PC-3 (cell line): ENCODE measurements at regions not wholly inside any gene's neighbourhood (a gene's known extent, or its start where the extent isn't known, plus 50 kb on each side); places are given as distances from the start of the nearest gene placed in this dataset.

Experiments
- ATAC-seq: fragments of 200-7000 bp; cut with Tn5 transposase; 2 replicates; pipeline ENCODE4 v1.9.1; 2020; ENCODE audit warnings: mild to moderate bottlenecking, moderate library complexity
- BruUV-seq: library from RNA; stranded (reverse); fragments of 400-500 nt; replicated peaks from 2 replicates; lab custom pipeline; 2021; lab: Mats Ljungman, UMichigan
- CTCF ChIA-PET: fragments of 300-600 bp; sonication (Branson Sonifier 250); formaldehyde crosslinking; loops from one replicate; lab custom pipeline; 2022; ENCODE audit warnings: antibody characterized with exemption; lab: Charles Lee
- POLR2A ChIA-PET: fragments of 300-600 bp; sonication (Branson Sonifier 250); formaldehyde crosslinking; loops from one replicate; lab custom pipeline; 2022; ENCODE audit warnings: antibody characterized with exemption; ENCODE audit not compliant: unreplicated experiment; lab: Charles Lee
- DNase-seq: peaks from one replicate; pipeline ENCODE4 v3.0.0-alpha.2; 2015
- H2AFZ ChIP-seq: fragments of 300-600 bp; sonication (generic); 2 replicates; pipeline ENCODE4 v1.6.0; 2016; ENCODE audit warnings: antibody characterized with exemption, low read length
- H3F3A ChIP-seq: fragments of 300-600 bp; sonication (generic); one replicate; pipeline ENCODE4 v1.6.0; 2017; ENCODE audit warnings: antibody characterized with exemption, low read length, control low read depth, mild to moderate bottlenecking; ENCODE audit not compliant: unreplicated experiment
- H3K27ac ChIP-seq: fragments of 300-600 bp; sonication (generic); 2 replicates; pipeline ENCODE4 v1.5.1; 2016; ENCODE audit warnings: mild to moderate bottlenecking, low read length
- H3K27me3 ChIP-seq: fragments of 300-600 bp; sonication (generic); 2 replicates; pipeline ENCODE4 v1.6.1; 2016; ENCODE audit warnings: low read length, mixed read lengths
- H3K36me3 ChIP-seq: fragments of 300-600 bp; sonication (generic); 2 replicates; pipeline ENCODE4 v1.6.1; 2016; ENCODE audit warnings: low read depth, mixed run types, low read length, mixed read lengths
- H3K4me1 ChIP-seq: fragments of 300-600 bp; sonication (generic); 2 replicates; pipeline ENCODE4 v1.5.1; 2016; ENCODE audit warnings: low read length; ENCODE audit not compliant: insufficient read depth
- H3K4me2 ChIP-seq: fragments of 300-600 bp; sonication (generic); 2 replicates; pipeline ENCODE4 v1.6.0; 2016; ENCODE audit warnings: low read length
- H3K4me3 ChIP-seq: fragments of 300-600 bp; sonication (generic); 2 replicates; pipeline ENCODE4 v1.5.1; 2016; ENCODE audit warnings: mild to moderate bottlenecking, low read length, mixed read lengths
- H3K79me2 ChIP-seq: fragments of 300-600 bp; sonication (generic); 2 replicates; pipeline ENCODE4 v1.6.1; 2017; ENCODE audit warnings: low read length, mixed read lengths
- H3K9ac ChIP-seq: fragments of 300-600 bp; sonication (generic); 2 replicates; pipeline ENCODE4 v1.6.0; 2016; ENCODE audit warnings: mild to moderate bottlenecking, low read length
- H3K9me2 ChIP-seq: fragments of 300-600 bp; sonication (generic); replicated peaks from 2 replicates; pipeline ENCODE4 v1.6.1; 2016; ENCODE audit warnings: mixed run types, low read length, mixed read lengths
- H3K9me3 ChIP-seq: fragments of 300-600 bp; sonication (generic); 2 replicates; pipeline ENCODE4 v1.6.1; 2016; ENCODE audit warnings: low read length, mixed read lengths
- H4K20me1 ChIP-seq: fragments of 300-600 bp; sonication (generic); 2 replicates; pipeline ENCODE4 v1.6.1; 2016; ENCODE audit warnings: low read length, mixed read lengths
- CTCF ChIP-seq: fragments of 300-600 bp; sonication (generic); conservative IDR thresholded peaks from 2 replicates; pipeline ENCODE4 v1.5.1; 2017; ENCODE audit warnings: antibody characterized with exemption, low read depth, mild to moderate bottlenecking, low read length
- EZH2 ChIP-seq: fragments of 300-600 bp; sonication (generic); IDR thresholded peaks from one replicate; pipeline ENCODE4 v1.6.1; 2017; ENCODE audit warnings: antibody characterized with exemption, mild to moderate bottlenecking, low read length; ENCODE audit not compliant: unreplicated experiment
- EZH2phosphoT487 ChIP-seq: fragments of 300-600 bp; sonication (generic); IDR thresholded peaks from 2 replicates; pipeline ENCODE4 v1.6.1; 2018; ENCODE audit warnings: mild to moderate bottlenecking, antibody characterized with exemption, low read length, borderline replicate concordance
- intact Hi-C: fragments of 100-400 bp; cut with micrococcal nuclease; formaldehyde crosslinking; loops from 2 replicates; pipeline ENCODE4 v1.9.0; 2023

GRCh38 chr9:126147936-126148870 lies 178.4 kb upstream of the MVB12B start:
- H3K4me3 ChIP-seq, result no peak overlapping the region
- ChIA-PET POLR2A (no interaction called here), CTCF (no interaction called here)
- no peaks in the 10 kb centered on the region for H3K4me1 ChIP-seq
- no peaks in the 10 kb centered on the region for H3K79me2 ChIP-seq
- intact Hi-C loops, result no loop called here
- no peak overlapping the region for H3K27ac ChIP-seq
- ATAC-seq (no peak), DNase-seq (no peak)
- peaks cover 8% of the 10 kb centered on the region for H3K27me3 ChIP-seq
- TF ChIP-seq CTCF (no peak), EZH2 (no peak), EZH2phosphoT487 (no peak)
- H4K20me1 ChIP-seq, result no peaks in the 10 kb centered on the region
- no peaks in the 10 kb centered on the region for H3F3A ChIP-seq
- H3K4me2 ChIP-seq, result no peak overlapping the region
- H3K36me3 ChIP-seq, result no peaks in the 10 kb centered on the region
- H3K9me2 ChIP-seq, result no peaks in the 10 kb centered on the region
- H3K9me3 ChIP-seq, result no peaks in the 10 kb centered on the region
- H3K9ac ChIP-seq, result no peak overlapping the region
- H2AFZ ChIP-seq, result no peak overlapping the region
- BruUV-seq, result no TSS peak

GRCh38 chr9:126148994-126149393 lies 177.6 kb upstream of the MVB12B start:
- Histone ChIP-seq H3K4me2 (no peak overlapping the region), H3K9ac (no peak overlapping the region), H4K20me1 (no peaks in the 10 kb centered on the region), H3K27ac (no peak overlapping the region), H3K9me2 (no peaks in the 10 kb centered on the region), H3K9me3 (no peaks in the 10 kb centered on the region), H3K4me3 (no peak overlapping the region), H3K27me3 (peaks cover 7% of the 10 kb centered on the region), H3K79me2 (no peaks in the 10 kb centered on the region), H3K4me1 (no peaks in the 10 kb centered on the region), H3K36me3 (no peaks in the 10 kb centered on the region), H3F3A (no peaks in the 10 kb centered on the region), H2AFZ (no peak overlapping the region)
- BruUV-seq, result no TSS peak
- DNase-seq, result no peak
- TF ChIP-seq CTCF, result no peak
- intact Hi-C loops, result no loop called here
- CTCF ChIA-PET, result no interaction called here
- POLR2A ChIA-PET, result no interaction called here
- no peak for ATAC-seq

- Histone ChIP-seq H3K27ac (no peak overlapping the region), H3K4me2 (no peak overlapping the region), H3K27me3 (peaks cover 4% of the 10 kb centered on the region; the same call in 1 of the 2 replicates), H3K9ac (no peak overlapping the region), H3K4me1 (no peaks in the 10 kb centered on the region), H3K36me3 (no peaks in the 10 kb centered on the region), H4K20me1 (no peaks in the 10 kb centered on the region), H3K4me3 (no peak overlapping the region), H3F3A (no peaks in the 10 kb centered on the region), H3K9me3 (no peaks in the 10 kb centered on the region), H3K79me2 (no peaks in the 10 kb centered on the region), H2AFZ (no peak overlapping the region), H3K9me2 (no peaks in the 10 kb centered on the region)
- POLR2A ChIA-PET, result no interaction called here
- no TSS peak for BruUV-seq
- no peak for ATAC-seq
- no peak for DNase-seq
- TF ChIP-seq CTCF (no peak), EZH2phosphoT487 (no peak), EZH2 (no peak)
- CTCF ChIA-PET, result no interaction called here
- intact Hi-C loops, result no loop called here
Measured at GRCh38 chr9:126149661-126150060, 177.0 kb upstream of the MVB12B start.
